Testis (tissue), 2 donors: ENCODE measurements at regions not wholly inside any gene's neighbourhood (a gene's known extent, or its start where the extent isn't known, plus 50 kb on each side); places are given as distances from the start of the nearest gene placed in this dataset.

Experiments used
- DNase-seq: peaks from one replicate; pipeline ENCODE4 v3.0.0-alpha.2; 2019
- H3K27ac ChIP-seq, 2 donors: fragments of 200-600 bp; sonication (generic); one replicate each; pipeline ENCODE4 v1.5.1; 2019
- H3K27me3 ChIP-seq: fragments of 200-600 bp; sonication (generic); one replicate; pipeline ENCODE4 v1.5.1; 2019
- H3K36me3 ChIP-seq: fragments of 200-600 bp; sonication (generic); one replicate; pipeline ENCODE4 v1.5.1; 2017; ENCODE audit warnings: low read depth; ENCODE audit errors: missing control alignments
- H3K4me1 ChIP-seq: fragments of 200-600 bp; sonication (generic); one replicate; pipeline ENCODE4 v1.5.1; 2019
- H3K4me3 ChIP-seq, 2 donors: fragments of 200-600 bp; sonication (generic); one replicate each; pipeline ENCODE4 v1.5.1; 2017 to 2019
- H3K9me3 ChIP-seq: fragments of 200-600 bp; sonication (generic); one replicate; pipeline ENCODE4 v1.5.1; 2017
- POLR2A ChIP-seq: fragments of 450-650 bp; IDR thresholded peaks from one replicate; pipeline ENCODE4 v1.6.1; 2017; ENCODE audit warnings: antibody characterized with exemption, mild to moderate bottlenecking, moderate library complexity
- WGBS, 2 donors: methylation state at CpG; one replicate each; pipeline ENCODE4 v1.1.5; 2018; 5-methylcytosine and 5-hydroxymethylcytosine counted together
- intact Hi-C: fragments of 100-400 bp; cut with DNase I; formaldehyde crosslinking; loops from one replicate; pipeline ENCODE4 v1.15.1; 2023; ENCODE audit warnings: low total_unique reads
- TF ChIP-seq, protein P1 (sequence below), 3 experiments: fragments of 450-650 bp in 2 of 3; fragments of 200-600 bp in 1 of 3; sonication (generic) in 1 of 3; IDR thresholded peaks; one replicate each; pipeline ENCODE4 v1.5.1; 2016 to 2019; ENCODE audit warnings: antibody characterized with exemption in 3 of 3, mild to moderate bottlenecking in 2 of 3, moderate library complexity in 1 of 3

DNA sequence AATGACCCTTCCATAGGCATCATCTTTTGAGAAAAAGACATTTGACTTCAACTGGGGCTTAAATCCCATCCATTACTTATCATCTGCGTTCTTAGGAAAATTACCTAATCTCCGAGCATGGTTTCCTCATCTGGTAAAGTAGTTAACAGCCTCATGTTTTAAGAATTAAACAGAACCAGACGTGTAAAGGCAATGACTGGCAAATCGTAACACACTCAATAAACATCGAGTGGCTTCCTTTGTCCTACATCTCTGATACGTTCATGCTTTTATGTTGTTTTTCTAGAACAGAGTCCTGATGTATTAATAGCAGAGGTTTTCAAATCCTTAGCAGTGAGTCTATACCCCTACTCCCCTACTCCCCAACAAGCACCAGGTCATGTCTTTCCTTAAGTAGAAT is 189.7 kb upstream of the RGS6 start:
- Histone ChIP-seq H3K27ac (no peak overlapping the region), H3K4me3 (no peak overlapping the region), H3K9me3 (no peaks in the 10 kb centered on the region), H3K27me3 (no peaks in the 10 kb centered on the region), H3K4me1 (no peaks in the 10 kb centered on the region), H3K36me3 (no peaks in the 10 kb centered on the region)
- intact Hi-C loops: no loop called here
- DNase-seq: no peak
- TF ChIP-seq POLR2A: no peak
- TF ChIP-seq, protein P1, sequence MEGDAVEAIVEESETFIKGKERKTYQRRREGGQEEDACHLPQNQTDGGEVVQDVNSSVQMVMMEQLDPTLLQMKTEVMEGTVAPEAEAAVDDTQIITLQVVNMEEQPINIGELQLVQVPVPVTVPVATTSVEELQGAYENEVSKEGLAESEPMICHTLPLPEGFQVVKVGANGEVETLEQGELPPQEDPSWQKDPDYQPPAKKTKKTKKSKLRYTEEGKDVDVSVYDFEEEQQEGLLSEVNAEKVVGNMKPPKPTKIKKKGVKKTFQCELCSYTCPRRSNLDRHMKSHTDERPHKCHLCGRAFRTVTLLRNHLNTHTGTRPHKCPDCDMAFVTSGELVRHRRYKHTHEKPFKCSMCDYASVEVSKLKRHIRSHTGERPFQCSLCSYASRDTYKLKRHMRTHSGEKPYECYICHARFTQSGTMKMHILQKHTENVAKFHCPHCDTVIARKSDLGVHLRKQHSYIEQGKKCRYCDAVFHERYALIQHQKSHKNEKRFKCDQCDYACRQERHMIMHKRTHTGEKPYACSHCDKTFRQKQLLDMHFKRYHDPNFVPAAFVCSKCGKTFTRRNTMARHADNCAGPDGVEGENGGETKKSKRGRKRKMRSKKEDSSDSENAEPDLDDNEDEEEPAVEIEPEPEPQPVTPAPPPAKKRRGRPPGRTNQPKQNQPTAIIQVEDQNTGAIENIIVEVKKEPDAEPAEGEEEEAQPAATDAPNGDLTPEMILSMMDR (IDR thresholded peaks at IDR 0.05): no peak
- 91 to 94% methylated on average over 6 of the region's 6 CpGs for WGBS, 2 donors

DNA sequence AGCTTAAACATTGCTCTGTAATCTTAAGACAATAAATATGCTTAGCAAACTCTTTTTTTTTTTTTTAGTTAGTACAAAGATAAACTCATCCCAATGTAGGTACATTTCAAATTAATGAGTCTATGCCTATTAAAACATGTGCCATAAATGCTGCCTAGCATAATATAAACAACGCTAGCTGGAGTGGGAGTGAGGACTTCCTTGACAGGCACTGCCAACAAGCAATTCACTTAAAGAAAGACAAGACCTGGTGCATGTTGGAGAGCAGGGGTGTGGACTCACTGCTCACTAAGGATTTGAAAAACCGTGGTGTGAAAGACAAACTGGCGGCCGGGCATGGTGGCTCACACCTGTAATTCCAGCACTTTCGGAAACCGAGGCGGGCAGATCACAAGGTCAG is 187.2 kb upstream of the RGS6 start:
- H3K36me3 ChIP-seq: no peaks in the 10 kb centered on the region
- no peak overlapping the region for H3K27ac ChIP-seq
- no peaks in the 10 kb centered on the region for H3K9me3 ChIP-seq
- TF ChIP-seq, protein P1 (IDR thresholded peaks at IDR 0.05): no peak
- no peak for TF ChIP-seq POLR2A
- no peak for DNase-seq
- no peaks in the 10 kb centered on the region for H3K4me1 ChIP-seq
- no peaks in the 10 kb centered on the region for H3K27me3 ChIP-seq
- intact Hi-C loops: no loop called here
- WGBS, 2 donors: 77 to 81% methylated on average over 7 of the region's 7 CpGs
- no peak overlapping the region for H3K4me3 ChIP-seq

DNA sequence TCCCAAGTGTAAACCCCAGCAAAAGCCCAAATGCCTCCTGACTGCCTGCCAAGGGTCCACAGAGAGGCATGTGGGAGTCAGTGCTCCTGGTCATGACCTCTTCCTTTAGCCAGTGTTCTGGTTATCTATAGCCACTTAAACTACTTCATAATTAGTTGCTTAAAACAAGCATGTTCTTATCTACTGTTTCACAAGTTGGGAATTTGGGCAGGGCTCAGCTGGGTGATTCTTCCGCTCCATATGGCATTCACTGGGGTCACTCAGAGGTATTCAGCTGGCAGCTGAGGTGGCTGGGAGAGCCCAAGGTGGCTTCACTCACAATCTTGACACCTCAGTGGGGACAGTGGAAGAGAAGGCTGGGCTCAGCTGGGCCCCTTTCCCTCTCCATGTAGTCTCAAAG is 184.0 kb upstream of the RGS6 start:
- H3K4me1 ChIP-seq: peaks cover under 1% of the 10 kb centered on the region
- TF ChIP-seq POLR2A: no peak
- H3K36me3 ChIP-seq: no peaks in the 10 kb centered on the region
- no peaks in the 10 kb centered on the region for H3K27me3 ChIP-seq
- no peaks in the 10 kb centered on the region for H3K9me3 ChIP-seq
- intact Hi-C loops: no loop called here
- 65 to 86% methylated on average over 1 of the region's 1 CpG for WGBS, 2 donors
- H3K27ac ChIP-seq: no peak overlapping the region
- DNase-seq: no peak
- H3K4me3 ChIP-seq: no peak overlapping the region

DNA sequence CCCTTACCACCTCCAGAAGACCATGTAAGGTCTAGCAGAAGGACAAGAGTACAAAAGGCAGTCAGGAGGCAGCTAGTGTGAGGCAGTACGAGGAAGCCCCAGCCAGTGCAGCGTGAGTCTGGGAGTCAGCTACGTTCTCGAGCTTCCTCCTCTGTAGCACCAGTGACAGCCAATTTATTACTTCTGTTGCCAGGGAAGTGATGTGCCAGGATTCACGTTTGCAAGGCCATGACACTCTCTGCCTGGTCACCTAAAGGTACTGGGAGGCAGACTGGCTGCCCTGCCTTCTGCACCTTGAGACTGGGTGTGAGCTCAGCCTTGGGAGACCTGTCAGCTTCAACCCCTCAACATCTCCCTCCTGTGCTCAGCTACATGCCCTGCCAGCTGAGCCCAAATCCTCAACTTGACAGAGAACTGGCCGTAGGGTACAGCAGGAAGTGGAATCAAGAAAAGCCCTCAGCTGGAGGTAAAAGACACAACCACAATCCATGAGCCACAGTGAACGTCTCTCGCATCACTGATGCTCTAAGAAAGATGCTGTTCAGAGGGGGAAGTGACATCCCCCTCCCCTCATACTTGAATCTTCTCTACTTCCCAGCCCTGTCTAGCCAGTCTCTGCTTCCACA is 182.5 kb upstream of the RGS6 start:
- H3K27ac ChIP-seq: no peak overlapping the region
- H3K27me3 ChIP-seq: no peaks in the 10 kb centered on the region
- H3K4me3 ChIP-seq: no peak overlapping the region
- 91 to 93% methylated on average over 7 to 8 of the region's 8 CpGs for WGBS, 2 donors
- peaks cover 5% of the 10 kb centered on the region for H3K4me1 ChIP-seq
- DNase-seq: no peak
- no peak for TF ChIP-seq POLR2A
- TF ChIP-seq, protein P1 (IDR thresholded peaks at IDR 0.05): no peak
- H3K36me3 ChIP-seq: no peaks in the 10 kb centered on the region
- intact Hi-C loops: loop anchor here (5.0 kb wide), 1 partner anchor 612 kb away; no protein-coding TSS in a partner anchor
- H3K9me3 ChIP-seq: no peaks in the 10 kb centered on the region

DNA sequence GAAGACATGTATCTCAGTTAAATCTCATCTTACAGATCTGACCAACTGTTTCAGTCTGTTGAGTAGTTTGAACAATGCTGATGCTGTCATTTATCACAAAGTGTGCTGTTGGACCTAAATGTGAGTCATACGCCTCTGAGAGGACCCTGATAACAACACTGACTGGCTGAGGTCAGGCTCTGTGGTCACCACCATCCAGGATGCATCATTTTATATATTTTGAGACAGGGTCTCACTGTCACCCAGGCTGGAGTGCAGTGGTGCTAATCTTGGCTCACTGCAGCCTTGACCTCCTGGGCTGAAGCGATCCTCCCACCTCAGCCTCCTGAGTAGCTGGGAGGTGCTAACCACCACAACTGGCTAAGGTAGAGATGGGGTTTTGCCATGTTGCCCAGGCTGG is 181.0 kb upstream of the RGS6 start:
- Histone ChIP-seq H3K27ac (no peak overlapping the region), H3K9me3 (no peaks in the 10 kb centered on the region), H3K4me3 (no peak overlapping the region), H3K4me1 (peaks cover 5% of the 10 kb centered on the region), H3K27me3 (no peaks in the 10 kb centered on the region), H3K36me3 (no peaks in the 10 kb centered on the region)
- DNase-seq: no peak
- WGBS, 2 donors: 71 to 75% methylated on average over 1 to 2 of the region's 2 CpGs
- TF ChIP-seq, protein P1 (IDR thresholded peaks at IDR 0.05): no peak
- TF ChIP-seq POLR2A: no peak
- intact Hi-C loops: loop anchor here (5.0 kb wide), 1 partner anchor 614 kb away; no protein-coding TSS in a partner anchor
